ENCODE measurements at regions not wholly inside any gene's neighbourhood (a gene's known extent, or its start where the extent isn't known, plus 50 kb on each side); places are given as distances from the start of the nearest gene placed in this dataset.

DNA sequence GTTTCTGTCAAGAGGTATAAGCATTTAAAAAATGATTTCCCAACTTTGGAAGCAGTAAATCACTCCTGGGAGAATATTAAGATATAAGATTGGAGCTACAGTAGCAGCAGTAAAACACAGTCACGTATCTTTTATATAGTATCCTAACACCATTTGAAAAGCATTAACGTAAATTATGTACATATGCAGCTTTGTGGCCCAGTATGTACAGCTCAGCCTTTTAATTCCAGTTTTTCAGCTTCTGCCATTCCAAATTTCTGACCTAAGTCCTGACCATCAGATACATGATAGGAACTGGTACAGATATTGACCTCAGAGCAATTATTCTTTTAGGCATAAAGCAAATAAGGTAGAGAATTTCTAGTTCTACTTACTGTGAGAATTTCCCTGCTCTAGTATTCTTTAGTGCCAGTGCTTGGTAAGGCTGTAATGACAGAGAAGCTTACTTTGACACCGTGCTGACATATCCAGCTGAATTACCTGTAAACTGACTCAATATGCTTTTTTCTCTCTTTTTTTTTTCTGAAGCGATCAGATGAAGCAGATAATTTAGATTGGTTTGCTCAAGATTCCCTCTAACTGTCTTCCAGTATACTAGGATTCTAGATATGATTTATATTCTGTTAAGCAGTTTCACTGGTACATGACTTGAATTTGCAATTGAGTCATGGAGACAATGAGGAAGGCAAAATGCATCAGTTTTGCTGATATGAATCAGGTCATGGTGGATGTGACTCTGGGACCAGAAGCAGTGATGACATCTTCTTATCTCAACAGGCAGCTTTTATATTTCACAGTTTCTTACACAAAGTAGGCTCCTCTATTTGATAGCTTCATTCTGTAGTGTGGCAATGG, 703.6 kb downstream of the SLITRK6 start:
- intact Hi-C loops (cut with micrococcal nuclease; ENCODE audit: unreplicated experiment) = no loop called here

DNA sequence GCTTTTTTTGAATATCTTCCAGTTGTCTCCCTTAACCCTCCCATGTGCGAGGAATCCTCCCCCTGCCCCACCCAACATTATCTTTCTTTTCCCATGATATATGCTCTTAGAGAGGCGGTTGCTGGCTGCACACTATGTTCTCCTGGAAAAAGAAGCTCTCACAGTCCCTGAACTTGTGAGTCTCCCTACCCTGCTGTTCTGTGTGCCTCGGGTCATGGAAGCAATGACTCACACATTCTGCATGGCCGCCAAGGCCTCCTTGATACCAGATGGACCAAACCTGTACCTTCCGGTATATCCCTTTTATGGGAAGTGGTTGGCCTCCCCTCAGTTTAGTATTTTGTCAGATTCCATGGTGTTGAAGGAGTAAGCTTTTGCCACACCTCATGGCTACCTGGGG, 705.4 kb downstream of the SLITRK6 start:
- no peak overlapping the region for H3K4me3 Mint-ChIP-seq (ENCODE audit: unreplicated experiment)
- Histone ChIP-seq H3K36me3 (ENCODE audit: control insufficient read depth, insufficient read depth, low read length) (no peaks in the 10 kb centered on the region), H3K27me3 (replicated peaks; ENCODE audit: control insufficient read depth, insufficient read depth, low read length) (no peaks in the 10 kb centered on the region), H3K4me1 (peaks cover 12% of the 10 kb centered on the region), H3K4me3 (ENCODE audit: low read depth, low read length) (no peak overlapping the region), H3K9me3 (no peaks in the 10 kb centered on the region)
- ChIA-PET CTCF (no interaction called here), POLR2A (no interaction called here)
- no peaks in the 10 kb centered on the region for H3K9me3 Mint-ChIP-seq (ENCODE audit: unreplicated experiment)
- H3K27ac Mint-ChIP-seq (ENCODE audit: unreplicated experiment) = no peak overlapping the region
- H3K36me3 Mint-ChIP-seq (ENCODE audit: insufficient read depth, unreplicated experiment) = no peaks in the 10 kb centered on the region
- intact Hi-C loops (cut with micrococcal nuclease; ENCODE audit: unreplicated experiment) = no loop called here
- no TSS peak for BruUV-seq (replicated peaks)
- TF ChIP-seq, protein P1, sequence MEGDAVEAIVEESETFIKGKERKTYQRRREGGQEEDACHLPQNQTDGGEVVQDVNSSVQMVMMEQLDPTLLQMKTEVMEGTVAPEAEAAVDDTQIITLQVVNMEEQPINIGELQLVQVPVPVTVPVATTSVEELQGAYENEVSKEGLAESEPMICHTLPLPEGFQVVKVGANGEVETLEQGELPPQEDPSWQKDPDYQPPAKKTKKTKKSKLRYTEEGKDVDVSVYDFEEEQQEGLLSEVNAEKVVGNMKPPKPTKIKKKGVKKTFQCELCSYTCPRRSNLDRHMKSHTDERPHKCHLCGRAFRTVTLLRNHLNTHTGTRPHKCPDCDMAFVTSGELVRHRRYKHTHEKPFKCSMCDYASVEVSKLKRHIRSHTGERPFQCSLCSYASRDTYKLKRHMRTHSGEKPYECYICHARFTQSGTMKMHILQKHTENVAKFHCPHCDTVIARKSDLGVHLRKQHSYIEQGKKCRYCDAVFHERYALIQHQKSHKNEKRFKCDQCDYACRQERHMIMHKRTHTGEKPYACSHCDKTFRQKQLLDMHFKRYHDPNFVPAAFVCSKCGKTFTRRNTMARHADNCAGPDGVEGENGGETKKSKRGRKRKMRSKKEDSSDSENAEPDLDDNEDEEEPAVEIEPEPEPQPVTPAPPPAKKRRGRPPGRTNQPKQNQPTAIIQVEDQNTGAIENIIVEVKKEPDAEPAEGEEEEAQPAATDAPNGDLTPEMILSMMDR (IDR thresholded peaks at IDR 0.05; ENCODE audit: insufficient read depth in 1 of 2, low read depth in 1 of 2, low read length in 1 of 2, severe bottlenecking in 1 of 2, unreplicated experiment in 1 of 2) = no peak
- H3K27me3 Mint-ChIP-seq (ENCODE audit: insufficient read depth, unreplicated experiment) = no peaks in the 10 kb centered on the region
- no peak for DNase-seq
- H3K4me1 Mint-ChIP-seq (ENCODE audit: low read depth, unreplicated experiment) = peaks cover 14% of the 10 kb centered on the region

More for the DNA sequence above, 703.6 kb downstream of the SLITRK6 start:
- no peaks in the 10 kb centered on the region for H3K27me3 Mint-ChIP-seq (ENCODE audit: insufficient read depth, unreplicated experiment)
- H3K9me3 Mint-ChIP-seq (ENCODE audit: unreplicated experiment) = peaks cover 15% of the 10 kb centered on the region
- H3K36me3 ChIP-seq (ENCODE audit: control insufficient read depth, insufficient read depth, low read length) = no peaks in the 10 kb centered on the region
- no peak overlapping the region for H3K4me3 Mint-ChIP-seq (ENCODE audit: unreplicated experiment)
- no peak overlapping the region for H3K4me3 ChIP-seq (ENCODE audit: low read depth, low read length)
- BruUV-seq (replicated peaks) = no TSS peak
- TF ChIP-seq, protein P1 (IDR thresholded peaks at IDR 0.05; ENCODE audit: insufficient read depth in 1 of 2, low read depth in 1 of 2, low read length in 1 of 2, severe bottlenecking in 1 of 2, unreplicated experiment in 1 of 2) = no peak
- peaks cover 14% of the 10 kb centered on the region for H3K4me1 Mint-ChIP-seq (ENCODE audit: low read depth, unreplicated experiment)
- no peaks in the 10 kb centered on the region for H3K36me3 Mint-ChIP-seq (ENCODE audit: insufficient read depth, unreplicated experiment)
- ChIA-PET POLR2A (no interaction called here), CTCF (no interaction called here)
- H3K27ac Mint-ChIP-seq (ENCODE audit: unreplicated experiment) = no peak overlapping the region
- H3K9me3 ChIP-seq = 0 out of 2 replicates have a peak, but pooled peaks cover 5% of the 10 kb centered on the region
- DNase-seq = no peak
- peaks cover 12% of the 10 kb centered on the region for H3K4me1 ChIP-seq
- H3K27me3 ChIP-seq (replicated peaks; ENCODE audit: control insufficient read depth, insufficient read depth, low read length) = no peaks in the 10 kb centered on the region

DNA sequence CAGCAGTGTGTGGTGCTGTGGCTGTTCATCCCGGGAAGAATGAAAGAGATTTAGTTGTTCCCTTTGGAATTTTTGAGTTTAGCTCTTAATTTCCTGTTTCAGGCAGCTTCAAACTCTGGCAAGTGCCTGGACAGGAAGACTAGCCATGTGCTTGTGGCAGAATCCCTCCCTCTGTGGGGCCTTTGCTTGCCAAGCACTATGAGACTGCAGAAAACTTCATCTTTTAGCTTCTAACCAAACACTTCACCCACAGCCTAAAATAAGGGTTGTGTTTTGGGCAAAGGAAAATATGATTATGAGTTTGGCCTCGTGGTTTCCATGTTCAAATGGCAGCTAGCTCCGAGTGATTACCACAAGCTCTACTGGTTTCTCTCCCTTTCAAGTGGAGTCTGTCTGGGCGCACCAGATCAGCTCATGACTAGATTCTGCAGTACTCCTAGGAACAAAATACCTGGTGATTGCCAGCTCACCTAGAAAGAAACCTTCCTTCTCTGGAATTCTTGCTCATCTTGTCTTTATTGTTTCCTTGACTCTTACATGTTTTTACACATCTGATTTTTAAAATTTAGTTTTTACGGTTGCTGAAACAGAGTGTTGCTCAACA, 707.5 kb downstream of the SLITRK6 start:
- intact Hi-C loops (cut with micrococcal nuclease; ENCODE audit: unreplicated experiment) = no loop called here
- CTCF ChIA-PET = no interaction called here
- Mint-ChIP-seq H3K27me3 (ENCODE audit: insufficient read depth, unreplicated experiment) (no peaks in the 10 kb centered on the region), H3K36me3 (ENCODE audit: insufficient read depth, unreplicated experiment) (no peaks in the 10 kb centered on the region), H3K4me3 (ENCODE audit: unreplicated experiment) (no peak overlapping the region), H3K9me3 (ENCODE audit: unreplicated experiment) (no peaks in the 10 kb centered on the region), H3K4me1 (ENCODE audit: low read depth, unreplicated experiment) (peaks cover 14% of the 10 kb centered on the region), H3K27ac (ENCODE audit: unreplicated experiment) (no peak overlapping the region)
- Histone ChIP-seq H3K9me3 (no peaks in the 10 kb centered on the region), H3K36me3 (ENCODE audit: control insufficient read depth, insufficient read depth, low read length) (no peaks in the 10 kb centered on the region), H3K4me1 (peaks cover 12% of the 10 kb centered on the region), H3K4me3 (ENCODE audit: low read depth, low read length) (no peak overlapping the region), H3K27me3 (replicated peaks; ENCODE audit: control insufficient read depth, insufficient read depth, low read length) (no peaks in the 10 kb centered on the region)
- POLR2A ChIA-PET = no interaction called here
- no TSS peak for BruUV-seq (replicated peaks)
- no peak for DNase-seq
- TF ChIP-seq, protein P1 (IDR thresholded peaks at IDR 0.05; ENCODE audit: insufficient read depth in 1 of 2, low read depth in 1 of 2, low read length in 1 of 2, severe bottlenecking in 1 of 2, unreplicated experiment in 1 of 2) = no peak

Data from Caco-2 (cell line).